ENCODE measurements at regions not wholly inside any gene's neighbourhood (a gene's known extent, or its start where the extent isn't known, plus 50 kb on each side); places are given as distances from the start of the nearest gene placed in this dataset.

DNA sequence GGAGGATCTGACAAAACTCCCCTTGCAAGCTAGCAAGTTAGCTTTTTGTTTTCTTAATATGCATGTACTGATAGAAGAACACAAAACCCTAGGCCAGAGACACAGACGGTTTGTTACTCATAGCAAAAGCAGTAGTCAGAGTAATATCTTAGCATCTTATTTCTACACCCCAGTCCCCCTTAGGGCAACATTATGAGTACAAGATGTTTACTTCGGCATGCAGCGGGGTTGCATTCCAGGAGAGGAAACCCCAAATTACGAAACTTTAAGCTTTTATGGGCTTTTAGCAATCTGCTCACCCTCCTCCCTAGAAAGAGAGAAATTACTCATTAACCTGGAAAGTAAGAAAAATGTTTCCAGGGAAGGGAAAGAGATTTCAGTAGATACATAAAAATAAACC lies 1286.9 kb downstream of the EPHA7 start:
- TF ChIP-seq EZH2 (IDR thresholded peaks at IDR 0.05; ENCODE audit: borderline replicate concordance, insufficient read depth, low read length, poor library complexity, severe bottlenecking): no peak
- no peak for TF ChIP-seq CTCF (IDR thresholded peaks at IDR 0.05; ENCODE audit: poor library complexity, severe bottlenecking)
- TF ChIP-seq TAF1 (IDR thresholded peaks at IDR 0.05; ENCODE audit: low read depth): no peak
- no peak for TF ChIP-seq POLR2AphosphoS5 (IDR thresholded peaks at IDR 0.05)
- TF ChIP-seq EP300 (conservative IDR thresholded peaks at IDR 0.05; ENCODE audit: poor library complexity, severe bottlenecking): no peak
- TF ChIP-seq, protein P1, sequence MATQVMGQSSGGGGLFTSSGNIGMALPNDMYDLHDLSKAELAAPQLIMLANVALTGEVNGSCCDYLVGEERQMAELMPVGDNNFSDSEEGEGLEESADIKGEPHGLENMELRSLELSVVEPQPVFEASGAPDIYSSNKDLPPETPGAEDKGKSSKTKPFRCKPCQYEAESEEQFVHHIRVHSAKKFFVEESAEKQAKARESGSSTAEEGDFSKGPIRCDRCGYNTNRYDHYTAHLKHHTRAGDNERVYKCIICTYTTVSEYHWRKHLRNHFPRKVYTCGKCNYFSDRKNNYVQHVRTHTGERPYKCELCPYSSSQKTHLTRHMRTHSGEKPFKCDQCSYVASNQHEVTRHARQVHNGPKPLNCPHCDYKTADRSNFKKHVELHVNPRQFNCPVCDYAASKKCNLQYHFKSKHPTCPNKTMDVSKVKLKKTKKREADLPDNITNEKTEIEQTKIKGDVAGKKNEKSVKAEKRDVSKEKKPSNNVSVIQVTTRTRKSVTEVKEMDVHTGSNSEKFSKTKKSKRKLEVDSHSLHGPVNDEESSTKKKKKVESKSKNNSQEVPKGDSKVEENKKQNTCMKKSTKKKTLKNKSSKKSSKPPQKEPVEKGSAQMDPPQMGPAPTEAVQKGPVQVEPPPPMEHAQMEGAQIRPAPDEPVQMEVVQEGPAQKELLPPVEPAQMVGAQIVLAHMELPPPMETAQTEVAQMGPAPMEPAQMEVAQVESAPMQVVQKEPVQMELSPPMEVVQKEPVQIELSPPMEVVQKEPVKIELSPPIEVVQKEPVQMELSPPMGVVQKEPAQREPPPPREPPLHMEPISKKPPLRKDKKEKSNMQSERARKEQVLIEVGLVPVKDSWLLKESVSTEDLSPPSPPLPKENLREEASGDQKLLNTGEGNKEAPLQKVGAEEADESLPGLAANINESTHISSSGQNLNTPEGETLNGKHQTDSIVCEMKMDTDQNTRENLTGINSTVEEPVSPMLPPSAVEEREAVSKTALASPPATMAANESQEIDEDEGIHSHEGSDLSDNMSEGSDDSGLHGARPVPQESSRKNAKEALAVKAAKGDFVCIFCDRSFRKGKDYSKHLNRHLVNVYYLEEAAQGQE (IDR thresholded peaks at IDR 0.05; ENCODE audit: borderline replicate concordance): no peak
- TF ChIP-seq RAD21 (conservative IDR thresholded peaks at IDR 0.05): no peak
- no peak for TF ChIP-seq MXI1 (conservative IDR thresholded peaks at IDR 0.05; ENCODE audit: poor library complexity, severe bottlenecking)
